Upper lobe of left lung (tissue), 6 donors: ENCODE measurements at regions not wholly inside any gene's neighbourhood (a gene's known extent, or its start where the extent isn't known, plus 50 kb on each side); places are given as distances from the start of the nearest gene placed in this dataset.

Experiments used
- ATAC-seq, 2 donors: fragments of 200-7000 bp; cut with Tn5 transposase; one replicate each; pipeline ENCODE4 v1.9.1; 2022; ENCODE audit warnings: mild to moderate bottlenecking in 2 of 2, moderate library complexity in 2 of 2; ENCODE audit not compliant: low FRiP score in 2 of 2
- DNase-seq, 2 donors: peaks; one replicate each; pipeline ENCODE4 v3.0.0-alpha.2; 2019 to 2020
- H3K27ac ChIP-seq, 4 donors: fragments of 200-600 bp; sonication (generic); one replicate each; pipeline ENCODE4 v1.5.1; 2016 to 2019
- H3K27me3 ChIP-seq, 4 donors: fragments of 200-600 bp; sonication (generic); one replicate each; pipeline ENCODE4 v1.5.1; 2017 to 2019
- H3K36me3 ChIP-seq, 4 donors: fragments of 200-600 bp; sonication (generic); one replicate each; pipeline ENCODE4 v1.5.1; 2016 to 2019
- H3K4me1 ChIP-seq, 4 donors: fragments of 200-600 bp; sonication (generic); one replicate each; pipeline ENCODE4 v1.5.1; 2018 to 2019
- H3K4me3 ChIP-seq, 4 donors: fragments of 200-600 bp; sonication (generic); one replicate each; pipeline ENCODE4 v1.5.1; 2017 to 2019; ENCODE audit warnings: mild to moderate bottlenecking in 2 of 4, moderate library complexity in 1 of 4
- H3K9me3 ChIP-seq, 4 donors: fragments of 200-600 bp; sonication (generic); one replicate each; pipeline ENCODE4 v1.5.1; 2018 to 2019
- CTCF ChIP-seq, 6 experiments: fragments of 450-650 bp in 4 of 6; fragments of 200-600 bp in 2 of 6; sonication (generic) in 2 of 6; IDR thresholded peaks; one replicate each; pipeline ENCODE4 v1.5.1; 2016 to 2019; ENCODE audit warnings: antibody characterized with exemption in 6 of 6
- EP300 ChIP-seq, 4 donors: sonication (generic); formaldehyde crosslinking; IDR thresholded peaks; one replicate each; pipeline ENCODE4 v1.5.1; 2017; ENCODE audit warnings: antibody characterized with exemption in 4 of 4, control low read depth in 2 of 4
- POLR2A ChIP-seq, 4 donors: fragments of 450-650 bp; IDR thresholded peaks; one replicate each; pipeline ENCODE4 v1.5.1; 2016 to 2017; ENCODE audit warnings: antibody characterized with exemption in 4 of 4, mild to moderate bottlenecking in 2 of 4
- POLR2AphosphoS5 ChIP-seq, 2 donors: sonication (generic); formaldehyde crosslinking; IDR thresholded peaks; one replicate each; pipeline ENCODE4 v1.5.1; 2017; ENCODE audit warnings: antibody characterized with exemption in 2 of 2
- WGBS, 2 donors: methylation state at CpG; one replicate each; pipeline ENCODE4 v1.1.5; 2017 to 2018; 5-methylcytosine and 5-hydroxymethylcytosine counted together
- donor health status: DM: no; HTN: no; CAD: no; lungs with moderate emphysema.
- donor health status: DM: no; HTN: yes; CAD: no; lungs with severe emphysema.

GRCh38 chr4:130197946-130198345, 1102.0 kb downstream of the C4orf33 start:
- no peak overlapping the region for H3K27ac ChIP-seq
- no peaks in the 10 kb centered on the region for H3K4me1 ChIP-seq
- DNase-seq, result no peak
- no peaks in the 10 kb centered on the region for H3K27me3 ChIP-seq
- TF ChIP-seq POLR2A (IDR thresholded peaks at IDR 0.05) (no peak), POLR2AphosphoS5 (IDR thresholded peaks at IDR 0.05) (no peak), EP300 (IDR thresholded peaks at IDR 0.05) (no peak), CTCF (IDR thresholded peaks at IDR 0.05) (no peak)
- H3K9me3 ChIP-seq, result peaks cover 0 to 17% (median 13%) of the 10 kb centered on the region in 4 donors
- no peak overlapping the region for H3K4me3 ChIP-seq
- no peaks in the 10 kb centered on the region for H3K36me3 ChIP-seq
- ATAC-seq, result no peak

GRCh38 chr4:130203571-130203970, 1107.6 kb downstream of the C4orf33 start:
- Histone ChIP-seq H3K4me3 (no peak overlapping the region), H3K27ac (no peak overlapping the region), H3K9me3 (peaks cover 0 to 29% (median 14%) of the 10 kb centered on the region in 4 donors), H3K27me3 (no peaks in the 10 kb centered on the region), H3K36me3 (no peaks in the 10 kb centered on the region), H3K4me1 (no peaks in the 10 kb centered on the region)
- no peak for TF ChIP-seq CTCF (IDR thresholded peaks at IDR 0.05)
- DNase-seq (peak in 1 of 2 donors; percentile 27), ATAC-seq (peak in 1 of 2 donors; percentile 21)
- WGBS, 2 donors, result 78% methylated on average over 3 of the region's 3 CpGs; no CpG with 5 or more reads in 1 of the 2 donors

- TF ChIP-seq CTCF (IDR thresholded peaks at IDR 0.05) (no peak), POLR2AphosphoS5 (IDR thresholded peaks at IDR 0.05) (no peak), EP300 (IDR thresholded peaks at IDR 0.05) (no peak), POLR2A (IDR thresholded peaks at IDR 0.05) (no peak)
- DNase-seq (no peak), ATAC-seq (no peak)
- Histone ChIP-seq H3K27me3 (no peaks in the 10 kb centered on the region), H3K9me3 (no peaks in the 10 kb centered on the region), H3K4me1 (no peaks in the 10 kb centered on the region), H3K36me3 (no peaks in the 10 kb centered on the region), H3K4me3 (no peak overlapping the region), H3K27ac (no peak overlapping the region)
- 9 to 22% methylated on average over 1 of the region's 1 CpG for WGBS, 2 donors
Measured at GRCh38 chr4:130210864-130211263, 1114.9 kb downstream of the C4orf33 start.

GRCh38 chr4:130214268-130214667, 1118.3 kb downstream of the C4orf33 start:
- Histone ChIP-seq H3K27me3 (no peaks in the 10 kb centered on the region), H3K36me3 (no peaks in the 10 kb centered on the region), H3K4me3 (no peak overlapping the region), H3K27ac (no peak overlapping the region), H3K9me3 (no peaks in the 10 kb centered on the region), H3K4me1 (no peaks in the 10 kb centered on the region)
- no peak for ATAC-seq
- no peak for DNase-seq
- 63 to 74% methylated on average over 3 of the region's 3 CpGs for WGBS, 2 donors
- TF ChIP-seq EP300 (IDR thresholded peaks at IDR 0.05) (no peak), CTCF (IDR thresholded peaks at IDR 0.05) (no peak), POLR2AphosphoS5 (IDR thresholded peaks at IDR 0.05) (no peak), POLR2A (IDR thresholded peaks at IDR 0.05) (no peak)

- no peak overlapping the region for H3K4me3 ChIP-seq
- no peak for TF ChIP-seq CTCF (IDR thresholded peaks at IDR 0.05)
- no peak for TF ChIP-seq POLR2AphosphoS5 (IDR thresholded peaks at IDR 0.05)
- no peak for TF ChIP-seq EP300 (IDR thresholded peaks at IDR 0.05)
- 58 to 63% methylated on average over 3 of the region's 3 CpGs for WGBS, 2 donors
Measured at GRCh38 chr4:130233377-130234047, 1137.6 kb downstream of the C4orf33 start.

More at GRCh38 chr4:130233377-130234047, 1137.6 kb downstream of the C4orf33 start:
- H3K4me1 ChIP-seq, result no peaks in the 10 kb centered on the region
- no peak for DNase-seq
- ATAC-seq, result no peak
- no peaks in the 10 kb centered on the region for H3K36me3 ChIP-seq
- H3K9me3 ChIP-seq, result no peaks in the 10 kb centered on the region
- no peak overlapping the region for H3K27ac ChIP-seq
- no peaks in the 10 kb centered on the region for H3K27me3 ChIP-seq
